GM19467 (cell line): ENCODE measurements at regions not wholly inside any gene's neighbourhood (a gene's known extent, or its start where the extent isn't known, plus 50 kb on each side); places are given as distances from the start of the nearest gene placed in this dataset.

Experiments used
- ATAC-seq: cut with Tn5 transposase; IDR thresholded peaks from one replicate; pipeline ENCODE4 v1.9.1; 2021; ENCODE audit warnings: mild to moderate bottlenecking, moderate library complexity; ENCODE audit not compliant: unreplicated experiment

DNA sequence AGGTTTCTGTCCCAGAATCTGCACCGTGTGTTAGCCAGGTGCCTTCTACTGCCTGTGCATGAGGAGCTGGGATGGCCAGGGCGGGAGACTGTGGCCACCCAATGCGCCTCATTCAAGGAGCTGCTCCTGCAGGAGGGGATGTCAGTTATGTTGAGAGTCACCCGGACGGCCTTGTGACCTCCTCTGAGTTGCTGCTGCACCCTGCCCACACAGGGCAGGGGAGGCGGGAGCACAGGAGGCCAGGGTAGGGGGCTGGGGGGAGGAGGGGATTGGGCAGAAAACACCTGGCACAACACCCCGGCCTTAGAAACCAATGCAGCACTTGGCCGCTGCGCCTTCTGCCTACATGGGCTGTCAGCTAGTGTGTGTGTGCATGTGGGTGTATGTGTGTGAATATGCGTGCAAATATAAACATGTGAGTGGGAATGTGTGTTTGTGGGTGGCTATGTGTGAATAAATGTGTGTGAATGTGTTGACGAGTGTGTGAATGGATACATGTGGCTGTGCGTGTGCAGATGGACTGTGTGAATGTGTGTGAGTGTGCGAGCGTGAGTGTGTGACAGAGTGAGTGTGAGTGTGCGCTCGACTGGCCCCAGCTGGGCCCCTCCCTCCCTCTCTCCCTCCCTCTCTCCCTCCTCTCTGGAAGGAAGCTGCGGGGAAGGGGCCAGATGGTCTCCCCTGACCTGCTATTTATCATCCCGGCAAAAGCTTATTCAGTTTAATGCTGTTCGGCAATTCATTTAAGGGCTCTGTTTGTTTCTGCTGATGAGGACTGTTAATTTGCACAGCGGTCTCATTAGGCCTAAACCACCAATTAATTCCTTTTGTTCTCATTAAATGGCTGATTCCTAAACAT lies 106.9 kb downstream of the TLE3 start:
- ATAC-seq: no peak

- no peak for ATAC-seq
These were observed 106.2 kb downstream of the TLE3 start for GRCh38 chr15:69991551-69991980.

DNA sequence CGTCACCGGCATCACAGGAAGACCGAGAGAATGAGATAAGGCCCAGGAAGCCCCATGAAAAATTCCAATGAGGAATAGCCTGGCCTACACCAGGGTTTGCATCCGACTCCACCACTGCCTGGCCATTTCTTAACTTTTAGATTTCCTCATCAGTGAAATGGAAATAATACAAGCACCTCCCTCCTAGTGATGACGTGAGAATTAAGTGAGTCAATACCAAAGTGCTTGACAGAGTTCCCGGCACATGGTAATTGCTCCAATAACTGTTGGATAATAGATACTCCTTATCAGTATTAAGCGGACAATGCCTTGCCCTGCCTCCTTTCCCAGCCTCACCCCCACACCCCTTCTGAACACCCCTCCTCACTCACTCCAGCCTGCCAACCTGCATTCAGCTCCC lies 105.4 kb downstream of the TLE3 start:
- no peak for ATAC-seq

DNA sequence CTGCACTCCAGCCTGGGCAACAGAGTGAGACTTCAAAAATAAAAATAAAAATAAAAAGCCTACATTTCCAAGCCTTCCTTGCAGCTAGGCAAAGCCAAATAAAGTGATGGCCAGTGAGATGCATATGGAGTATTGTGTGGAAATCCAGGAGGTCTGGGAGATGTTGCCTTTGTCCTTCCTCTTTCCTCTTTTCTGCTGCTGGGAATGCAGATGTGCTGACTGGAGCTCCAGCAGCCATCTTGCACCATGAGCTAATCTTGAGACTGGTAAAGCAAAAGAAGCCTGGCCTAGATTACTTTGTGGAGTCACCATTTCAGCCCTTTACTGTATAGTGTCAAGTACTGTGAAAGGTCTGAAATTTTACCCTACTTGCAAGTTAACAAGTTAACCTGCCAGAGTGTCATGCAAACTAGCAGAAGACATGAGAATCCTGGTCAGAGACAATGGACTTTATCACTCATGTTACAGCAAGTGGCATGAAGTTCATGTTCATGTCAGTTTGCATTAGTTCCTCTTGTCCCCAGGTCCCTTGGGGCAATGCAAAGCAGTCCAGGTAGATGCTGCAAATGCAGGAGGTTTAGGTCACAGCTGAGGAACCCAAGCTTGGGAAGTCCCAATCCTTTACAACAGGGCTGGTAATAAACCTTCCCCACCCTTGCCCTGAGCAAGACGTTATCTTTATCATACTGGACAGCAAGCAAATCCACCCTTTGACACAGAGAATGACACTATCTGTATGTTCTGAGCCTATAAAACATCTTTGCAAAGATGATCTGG lies 103.1 kb downstream of the TLE3 start:
- no peak for ATAC-seq

- no peak for ATAC-seq
These were observed 101.2 kb downstream of the TLE3 start for GRCh38 chr15:69996321-69997160.

DNA sequence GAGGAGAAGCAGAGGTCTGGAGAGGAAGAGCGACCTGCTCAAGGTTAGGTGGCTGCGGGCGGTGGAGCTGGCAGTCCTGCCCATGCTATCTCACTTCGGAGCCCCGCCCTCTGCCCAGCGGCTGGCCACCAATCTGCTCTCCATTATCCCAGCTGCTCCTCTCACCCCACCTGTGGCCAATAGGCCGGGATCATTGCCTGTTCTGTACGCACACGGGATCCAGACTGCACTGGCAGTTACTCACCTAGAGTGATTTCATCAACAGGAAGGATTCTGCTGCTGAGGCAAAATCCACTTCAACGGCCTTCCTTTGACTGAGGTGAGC lies 100.6 kb downstream of the TLE3 start:
- no peak for ATAC-seq
